Esophagus squamous epithelium (tissue), 5 donors: ENCODE measurements at regions not wholly inside any gene's neighbourhood (a gene's known extent, or its start where the extent isn't known, plus 50 kb on each side); places are given as distances from the start of the nearest gene placed in this dataset.

Experiments used
- DNase-seq: peaks from one replicate; lab custom pipeline; 2025; lab: John Stamatoyannopoulos, UW
- H3K27ac ChIP-seq, 4 donors: fragments of 200-600 bp; sonication (generic); one replicate each; pipeline ENCODE4 v1.5.1; 2016 to 2019; ENCODE audit warnings: mild to moderate bottlenecking in 1 of 4
- H3K27me3 ChIP-seq, 4 donors: fragments of 200-600 bp; sonication (generic); 1 replicate in 3 of 4; 2 replicates in 1 of 4; pipeline versions ENCODE4 v1.5.1 to v1.6.0; 2017 to 2021; ENCODE audit warnings: antibody characterized with exemption in 1 of 4
- H3K36me3 ChIP-seq, 3 donors: fragments of 200-600 bp; sonication (generic); one replicate each; pipeline ENCODE4 v1.5.1; 2016 to 2019
- H3K4me1 ChIP-seq, 3 donors: fragments of 200-600 bp; sonication (generic); one replicate each; pipeline ENCODE4 v1.5.1; 2017 to 2019
- H3K4me3 ChIP-seq, 4 donors: fragments of 200-600 bp; sonication (generic); 1 replicate in 3 of 4; 2 replicates in 1 of 4; pipeline ENCODE4 v1.5.1; 2016 to 2019; ENCODE audit warnings: mild to moderate bottlenecking in 2 of 4, moderate library complexity in 1 of 4
- H3K9me3 ChIP-seq, 3 donors: fragments of 200-600 bp; sonication (generic); one replicate each; pipeline ENCODE4 v1.5.1; 2016 to 2019
- CTCF ChIP-seq, 6 experiments: fragments of 450-650 bp in 4 of 6; fragments of 200-600 bp in 2 of 6; sonication (generic) in 2 of 6; IDR thresholded peaks; one replicate each; pipeline ENCODE4 v1.5.1; 2016 to 2019; ENCODE audit warnings: antibody characterized with exemption in 6 of 6, mild to moderate bottlenecking in 4 of 6, moderate library complexity in 4 of 6
- POLR2A ChIP-seq, 4 donors: fragments of 450-650 bp; IDR thresholded peaks; one replicate each; pipeline ENCODE4 v1.6.1; 2017; ENCODE audit warnings: antibody characterized with exemption in 4 of 4, mild to moderate bottlenecking in 4 of 4, moderate library complexity in 3 of 4
- WGBS, 2 donors: methylation state at CpG; one replicate each; pipeline ENCODE4 v1.1.5; 2018; 5-methylcytosine and 5-hydroxymethylcytosine counted together
- intact Hi-C: fragments of 100-400 bp; cut with DNase I; formaldehyde crosslinking; loops from one replicate; pipeline ENCODE4 v1.15.0; 2022
- donor health status: DM: yes; HTN: yes; CAD: no.

- 4 to 11% methylated on average over 1 of the region's 1 CpG for WGBS, 2 donors
Observed at GRCh38 chr13:108527844-108528243, 101.6 kb upstream of the MYO16 start.

GRCh38 chr13:108528303-108528702, 101.1 kb upstream of the MYO16 start:
- Histone ChIP-seq H3K9me3 (no peaks in the 10 kb centered on the region), H3K4me3 (no peak overlapping the region), H3K27ac (no peak overlapping the region), H3K36me3 (no peaks in the 10 kb centered on the region), H3K27me3 (no peaks in the 10 kb centered on the region), H3K4me1 (no peaks in the 10 kb centered on the region)
- intact Hi-C loops = no loop called here
- TF ChIP-seq CTCF (IDR thresholded peaks at IDR 0.05) = no peak
- no peak for TF ChIP-seq POLR2A (IDR thresholded peaks at IDR 0.05)
- 0 to 3% methylated on average over 1 of the region's 2 CpGs for WGBS, 2 donors
- no peak for DNase-seq

More at GRCh38 chr13:108527844-108528243, 101.6 kb upstream of the MYO16 start:
- no peak overlapping the region for H3K4me3 ChIP-seq
- no peak for DNase-seq
- H3K27me3 ChIP-seq = no peaks in the 10 kb centered on the region
- TF ChIP-seq POLR2A (IDR thresholded peaks at IDR 0.05) = no peak
- no peak for TF ChIP-seq CTCF (IDR thresholded peaks at IDR 0.05)
- H3K27ac ChIP-seq = no peak overlapping the region
- H3K4me1 ChIP-seq = no peaks in the 10 kb centered on the region
- intact Hi-C loops = no loop called here
- H3K36me3 ChIP-seq = no peaks in the 10 kb centered on the region
- H3K9me3 ChIP-seq = no peaks in the 10 kb centered on the region

GRCh38 chr13:108533842-108534241, 95.6 kb upstream of the MYO16 start:
- no peak for TF ChIP-seq POLR2A (IDR thresholded peaks at IDR 0.05)
- no peak for TF ChIP-seq CTCF (IDR thresholded peaks at IDR 0.05)
- intact Hi-C loops = no loop called here
- Histone ChIP-seq H3K4me1 (no peaks in the 10 kb centered on the region), H3K36me3 (no peaks in the 10 kb centered on the region), H3K27me3 (no peaks in the 10 kb centered on the region), H3K27ac (no peak overlapping the region), H3K9me3 (no peaks in the 10 kb centered on the region), H3K4me3 (no peak overlapping the region)
- no peak for DNase-seq
- WGBS, 2 donors = 70 to 80% methylated on average over 2 of the region's 2 CpGs

GRCh38 chr13:108534728-108535127, 94.7 kb upstream of the MYO16 start:
- no peak overlapping the region for H3K4me3 ChIP-seq
- TF ChIP-seq CTCF (IDR thresholded peaks at IDR 0.05) = no peak
- TF ChIP-seq POLR2A (IDR thresholded peaks at IDR 0.05) = no peak
- no peak overlapping the region for H3K27ac ChIP-seq
- no peaks in the 10 kb centered on the region for H3K4me1 ChIP-seq
- no peaks in the 10 kb centered on the region for H3K27me3 ChIP-seq
- intact Hi-C loops = no loop called here
- DNase-seq = no peak
- H3K9me3 ChIP-seq = no peaks in the 10 kb centered on the region
- H3K36me3 ChIP-seq = no peaks in the 10 kb centered on the region

GRCh38 chr13:108549934-108550333, 79.5 kb upstream of the MYO16 start:
- no peaks in the 10 kb centered on the region for H3K9me3 ChIP-seq
- 56 to 71% methylated on average over 1 to 5 of the region's 5 CpGs for WGBS, 2 donors
- TF ChIP-seq CTCF (IDR thresholded peaks at IDR 0.05) = no peak
- TF ChIP-seq POLR2A (IDR thresholded peaks at IDR 0.05) = no peak
- H3K36me3 ChIP-seq = no peaks in the 10 kb centered on the region
- no peak overlapping the region for H3K27ac ChIP-seq
- no peak for DNase-seq
- H3K4me1 ChIP-seq = no peaks in the 10 kb centered on the region
- intact Hi-C loops = no loop called here
- H3K27me3 ChIP-seq = no peaks in the 10 kb centered on the region
- H3K4me3 ChIP-seq = no peak overlapping the region
